Glutamatergic neuron (in vitro differentiated cells): ENCODE measurements at regions not wholly inside any gene's neighbourhood (a gene's known extent, or its start where the extent isn't known, plus 50 kb on each side); places are given as distances from the start of the nearest gene placed in this dataset.
"Not testable (repeated sequence)": the region's sequence is repeated elsewhere in the genome, so short reads cannot be mapped to it uniquely, and the experiment has no call there.

Experiments
- DNase-seq: peaks from one replicate; pipeline ENCODE4 v3.0.0; 2022
- H3K27ac Mint-ChIP-seq: one replicate; pipeline ENCODE4 v1.8.0; 2020; ENCODE audit warnings: mild to moderate bottlenecking, mixed read lengths, inconsistent platforms; ENCODE audit not compliant: unreplicated experiment
- H3K27me3 Mint-ChIP-seq: one replicate; pipeline ENCODE4 v1.8.0; 2020; ENCODE audit warnings: mild to moderate bottlenecking, moderate library complexity, mixed read lengths, inconsistent platforms; ENCODE audit not compliant: unreplicated experiment
- H3K36me3 Mint-ChIP-seq: one replicate; pipeline ENCODE4 v1.8.0; 2020; ENCODE audit warnings: mild to moderate bottlenecking, mixed read lengths, inconsistent platforms; ENCODE audit not compliant: unreplicated experiment
- H3K4me1 Mint-ChIP-seq: one replicate; pipeline ENCODE4 v1.8.0; 2020; ENCODE audit warnings: mild to moderate bottlenecking, low read depth, mixed read lengths, inconsistent platforms; ENCODE audit not compliant: unreplicated experiment
- H3K4me3 Mint-ChIP-seq: one replicate; pipeline ENCODE4 v1.8.0; 2020; ENCODE audit warnings: mild to moderate bottlenecking, mixed read lengths, inconsistent platforms; ENCODE audit not compliant: unreplicated experiment
- H3K9me3 Mint-ChIP-seq: one replicate; pipeline ENCODE4 v1.8.0; 2020; ENCODE audit warnings: mild to moderate bottlenecking, moderate library complexity, mixed read lengths, inconsistent platforms; ENCODE audit not compliant: unreplicated experiment
- TF ChIP-seq, protein P1 (sequence below): fragments of 200-600 bp; sonication (generic); IDR thresholded peaks from one replicate; pipeline ENCODE4 v1.5.0; 2021; ENCODE audit not compliant: partially characterized antibody, unreplicated experiment

DNA sequence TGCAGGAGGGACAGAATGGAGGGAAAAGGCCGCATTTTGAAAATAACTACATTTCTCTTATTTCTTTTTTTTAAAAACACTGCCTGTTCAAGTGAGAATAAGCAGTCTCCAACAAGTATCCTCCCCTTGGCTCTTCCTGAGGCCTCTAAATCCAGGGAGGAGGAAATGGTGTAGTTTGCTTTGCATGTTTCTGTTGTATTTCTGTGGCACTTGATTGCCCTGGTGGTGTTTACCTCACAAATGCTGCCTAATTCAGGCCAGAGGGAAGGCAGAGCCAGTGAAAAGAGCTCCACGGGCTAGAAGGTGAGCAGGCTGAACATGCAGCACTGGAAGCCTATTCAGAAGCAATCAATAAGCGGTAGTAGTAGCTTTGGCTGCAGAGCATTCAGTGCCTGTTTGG lies 149.3 kb upstream of the ATP11B start:
- H3K27me3 Mint-ChIP-seq, result no peaks in the 10 kb centered on the region
- peak overlapping the region; percentile 27 for H3K4me3 Mint-ChIP-seq
- H3K9me3 Mint-ChIP-seq, result peaks cover 5% of the 10 kb centered on the region
- H3K27ac Mint-ChIP-seq, result peak overlapping the region; percentile 87
- TF ChIP-seq, protein P1, sequence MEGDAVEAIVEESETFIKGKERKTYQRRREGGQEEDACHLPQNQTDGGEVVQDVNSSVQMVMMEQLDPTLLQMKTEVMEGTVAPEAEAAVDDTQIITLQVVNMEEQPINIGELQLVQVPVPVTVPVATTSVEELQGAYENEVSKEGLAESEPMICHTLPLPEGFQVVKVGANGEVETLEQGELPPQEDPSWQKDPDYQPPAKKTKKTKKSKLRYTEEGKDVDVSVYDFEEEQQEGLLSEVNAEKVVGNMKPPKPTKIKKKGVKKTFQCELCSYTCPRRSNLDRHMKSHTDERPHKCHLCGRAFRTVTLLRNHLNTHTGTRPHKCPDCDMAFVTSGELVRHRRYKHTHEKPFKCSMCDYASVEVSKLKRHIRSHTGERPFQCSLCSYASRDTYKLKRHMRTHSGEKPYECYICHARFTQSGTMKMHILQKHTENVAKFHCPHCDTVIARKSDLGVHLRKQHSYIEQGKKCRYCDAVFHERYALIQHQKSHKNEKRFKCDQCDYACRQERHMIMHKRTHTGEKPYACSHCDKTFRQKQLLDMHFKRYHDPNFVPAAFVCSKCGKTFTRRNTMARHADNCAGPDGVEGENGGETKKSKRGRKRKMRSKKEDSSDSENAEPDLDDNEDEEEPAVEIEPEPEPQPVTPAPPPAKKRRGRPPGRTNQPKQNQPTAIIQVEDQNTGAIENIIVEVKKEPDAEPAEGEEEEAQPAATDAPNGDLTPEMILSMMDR, result no peak
- DNase-seq, result no peak
- peaks cover 9% of the 10 kb centered on the region for H3K36me3 Mint-ChIP-seq
- peaks cover 23% of the 10 kb centered on the region for H3K4me1 Mint-ChIP-seq

DNA sequence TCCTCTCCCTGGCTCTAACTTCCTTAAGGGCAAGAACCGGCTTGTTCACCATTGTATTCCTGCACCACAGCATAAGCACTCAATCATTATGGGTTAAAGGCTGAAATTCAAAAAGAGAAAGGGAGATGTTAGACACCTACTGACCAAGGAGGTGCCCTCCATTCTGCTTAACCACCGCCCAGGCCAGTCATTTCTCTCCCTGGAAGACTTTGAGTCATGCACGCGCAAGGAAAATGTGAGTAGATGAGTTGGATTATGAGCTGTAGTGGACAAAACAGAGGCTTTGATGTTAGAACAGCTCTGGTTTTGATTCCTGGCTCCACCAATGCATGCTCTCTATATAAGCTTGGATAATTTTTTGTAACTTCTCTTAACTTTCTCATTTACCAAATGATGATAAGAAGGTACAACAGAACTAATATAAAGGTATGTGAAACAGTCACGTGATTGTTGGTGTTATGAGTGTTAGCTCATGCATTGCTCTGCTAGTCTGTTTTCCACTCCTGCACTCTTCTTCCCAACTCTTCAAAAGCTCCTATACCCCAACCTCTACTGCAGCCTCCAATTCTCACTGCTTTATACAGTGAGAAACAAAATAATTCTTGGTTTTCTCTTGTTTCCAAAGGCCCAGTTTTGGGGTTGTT lies 148.4 kb upstream of the ATP11B start:
- Mint-ChIP-seq H3K4me1 (peaks cover 23% of the 10 kb centered on the region), H3K36me3 (peaks cover 7% of the 10 kb centered on the region), H3K27ac (peak overlapping the region; percentile 65), H3K27me3 (no peaks in the 10 kb centered on the region), H3K9me3 (peaks cover 5% of the 10 kb centered on the region), H3K4me3 (peak overlapping the region; percentile 48)
- TF ChIP-seq, protein P1, result no peak
- no peak for DNase-seq

DNA sequence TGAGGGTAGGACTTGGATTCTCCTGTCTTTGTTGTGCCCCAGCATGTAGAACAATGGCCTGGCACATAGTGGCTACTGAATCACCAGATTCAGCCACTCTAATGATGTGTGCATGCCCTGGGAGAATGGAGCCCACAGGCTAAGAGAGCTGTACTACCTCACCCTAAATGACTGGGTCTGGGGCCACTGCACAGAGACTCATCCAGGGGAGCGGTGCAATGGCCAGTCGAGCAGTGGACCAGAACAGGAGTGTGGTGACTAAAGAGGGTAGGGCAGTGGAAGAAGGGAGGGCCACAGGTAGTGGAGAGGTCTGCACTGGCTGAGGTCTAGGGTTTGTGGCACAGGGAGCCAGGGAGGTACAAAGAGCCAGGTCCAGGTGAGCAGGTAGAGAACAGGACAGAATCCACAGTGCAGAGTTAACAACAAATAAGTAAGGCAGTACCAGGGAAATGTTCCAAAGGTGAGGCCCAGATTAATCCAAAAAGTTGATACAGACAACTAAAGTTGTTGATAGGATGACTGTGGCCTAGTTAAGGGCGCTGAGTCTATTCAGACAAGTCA lies 142.7 kb upstream of the ATP11B start:
- H3K36me3 Mint-ChIP-seq, result no peaks in the 10 kb centered on the region
- DNase-seq, result no peak
- H3K9me3 Mint-ChIP-seq, result no peaks in the 10 kb centered on the region
- no peaks in the 10 kb centered on the region for H3K27me3 Mint-ChIP-seq
- H3K4me3 Mint-ChIP-seq, result no peak overlapping the region
- H3K4me1 Mint-ChIP-seq, result no peaks in the 10 kb centered on the region
- TF ChIP-seq, protein P1, result no peak
- no peak overlapping the region for H3K27ac Mint-ChIP-seq

DNA sequence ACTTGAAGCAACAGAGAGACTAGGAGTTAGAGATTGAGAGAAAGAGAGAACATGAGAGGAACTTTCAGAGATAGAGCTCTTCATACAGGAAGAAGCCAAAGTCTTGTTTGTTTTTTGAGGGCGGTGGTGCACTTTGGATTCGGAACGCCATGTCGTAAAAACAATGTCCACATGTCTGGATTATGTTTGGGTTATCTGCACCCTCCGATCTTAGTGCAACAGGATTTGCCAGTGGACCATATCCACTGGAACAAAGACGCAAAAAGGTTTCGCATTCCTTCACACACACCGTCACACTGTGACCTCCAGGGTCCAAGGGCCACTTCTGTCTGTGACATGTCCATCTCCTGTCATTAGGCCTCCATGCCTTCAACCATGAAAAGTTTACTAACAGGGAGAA lies 141.8 kb upstream of the ATP11B start:
- H3K36me3 Mint-ChIP-seq, result no peaks in the 10 kb centered on the region
- no peaks in the 10 kb centered on the region for H3K4me1 Mint-ChIP-seq
- H3K27me3 Mint-ChIP-seq, result no peaks in the 10 kb centered on the region
- no peak overlapping the region for H3K4me3 Mint-ChIP-seq
- no peak overlapping the region for H3K27ac Mint-ChIP-seq
- TF ChIP-seq, protein P1, result no peak
- H3K9me3 Mint-ChIP-seq, result no peaks in the 10 kb centered on the region
- no peak for DNase-seq

DNA sequence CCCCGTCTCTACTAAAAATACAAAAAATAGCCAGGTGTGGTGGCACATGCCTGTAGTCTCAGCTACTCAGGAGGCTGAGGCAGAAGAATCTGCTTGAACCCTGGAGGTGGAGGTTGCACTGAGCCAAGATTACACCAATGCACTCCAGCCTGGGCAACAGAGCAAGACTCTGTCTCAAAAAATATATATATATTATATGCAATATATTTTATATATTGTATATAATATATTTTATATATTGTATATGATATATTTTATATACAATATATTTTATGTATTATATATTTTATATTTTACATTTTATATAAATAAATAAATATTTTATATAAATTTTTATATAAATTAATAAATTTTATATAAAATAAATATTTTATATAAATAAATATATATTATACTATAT lies 140.2 kb upstream of the ATP11B start:
- DNase-seq, H3K27me3 Mint-ChIP-seq, H3K27ac Mint-ChIP-seq, H3K36me3 Mint-ChIP-seq, H3K4me1 Mint-ChIP-seq, H3K9me3 Mint-ChIP-seq, H3K4me3 Mint-ChIP-seq: not testable (repeated sequence)
